IMR-90 (cell line): ENCODE measurements at regions not wholly inside any gene's neighbourhood (a gene's known extent, or its start where the extent isn't known, plus 50 kb on each side); places are given as distances from the start of the nearest gene placed in this dataset.

ENCODE experiments used
- ATAC-seq: fragments of 200-7000 bp; cut with Tn5 transposase; 2 replicates; pipeline ENCODE4 v1.9.1; 2020; ENCODE audit warnings: low read depth, mild to moderate bottlenecking, moderate library complexity
- BruUV-seq: library from RNA; stranded (reverse); fragments of 400-500 nt; replicated peaks from 2 replicates; lab custom pipeline; 2021; lab: Mats Ljungman, UMichigan
- CTCF ChIA-PET: fragments of 300-600 bp; formaldehyde crosslinking; extraction: SDS; loops from one replicate; lab custom pipeline; 2021; ENCODE audit warnings: antibody characterized with exemption; lab: Yijun Ruan, JAX
- POLR2A ChIA-PET: fragments of 300-600 bp; sonication (Branson Sonifier 250); formaldehyde crosslinking; loops from one replicate; lab custom pipeline; 2022; ENCODE audit warnings: antibody characterized with exemption; ENCODE audit not compliant: unreplicated experiment; lab: Charles Lee
- DNase-seq: peaks from one replicate; pipeline ENCODE4 v3.0.0; 2013
- H2AFZ ChIP-seq: replicated peaks from 2 replicates; pipeline ENCODE3; 2013; ENCODE audit warnings: low read length, mild to moderate bottlenecking; ENCODE audit not compliant: poor library complexity
- H2AK5ac ChIP-seq: 2 replicates; pipeline ENCODE4 v1.6.1; 2013; ENCODE audit warnings: low read depth, low read length, inconsistent platforms
- H2AK9ac ChIP-seq: replicated peaks from 2 replicates; pipeline ENCODE3; 2013; ENCODE audit warnings: mild to moderate bottlenecking, low read depth, low read length, moderate library complexity; ENCODE audit not compliant: poor library complexity
- H2BK120ac ChIP-seq: 2 replicates; pipeline ENCODE4 v1.6.1; 2013; ENCODE audit warnings: low read depth, low read length, inconsistent platforms
- H2BK15ac ChIP-seq: 3 replicates; pipeline ENCODE4 v1.6.1; 2013; ENCODE audit warnings: low read depth, low read length, inconsistent platforms
- H2BK20ac ChIP-seq: 2 replicates; pipeline ENCODE4 v1.6.1; 2013; ENCODE audit warnings: low read depth, mild to moderate bottlenecking, inconsistent platforms, low read length, moderate library complexity
- H2BK5ac ChIP-seq: 2 replicates; pipeline ENCODE4 v1.6.1; 2013; ENCODE audit warnings: mild to moderate bottlenecking, low read depth, low read length, inconsistent platforms; ENCODE audit not compliant: poor library complexity, severe bottlenecking
- H3K14ac ChIP-seq: replicated peaks from 2 replicates; pipeline ENCODE4 v1.6.1; 2013; ENCODE audit warnings: low read depth, low read length, inconsistent platforms
- H3K18ac ChIP-seq: 2 replicates; pipeline ENCODE4 v1.6.1; 2013; ENCODE audit warnings: low read depth, low read length, control low read depth
- H3K23ac ChIP-seq: 2 replicates; pipeline ENCODE4 v1.6.1; 2013; ENCODE audit warnings: low read depth, low read length, inconsistent platforms
- H3K27ac ChIP-seq: 2 replicates; pipeline ENCODE4 v1.5.1; 2013; ENCODE audit warnings: mild to moderate bottlenecking, control low read depth, low read length; ENCODE audit not compliant: insufficient read depth
- H3K27me3 ChIP-seq: 2 replicates; pipeline ENCODE4 v1.6.1; 2013; ENCODE audit warnings: low read length; ENCODE audit not compliant: control insufficient read depth, insufficient read depth
- H3K36me3 ChIP-seq: 2 replicates; pipeline ENCODE4 v1.6.1; 2013; ENCODE audit warnings: low read length, mixed read lengths; ENCODE audit not compliant: control insufficient read depth, insufficient read depth
- H3K4ac ChIP-seq: 2 replicates; pipeline ENCODE4 v1.6.1; 2013; ENCODE audit warnings: low read depth, low read length, inconsistent platforms
- H3K4me1 ChIP-seq: 2 replicates; pipeline ENCODE4 v1.6.1; 2013; ENCODE audit warnings: low read length, mixed read lengths; ENCODE audit not compliant: control insufficient read depth, insufficient read depth
- H3K4me2 ChIP-seq: 2 replicates; pipeline ENCODE4 v1.6.1; 2013; ENCODE audit warnings: low read depth, mild to moderate bottlenecking, control low read depth, low read length, moderate library complexity
- H3K4me3 ChIP-seq: 2 replicates; pipeline ENCODE4 v1.5.1; 2013; ENCODE audit warnings: low read depth, mild to moderate bottlenecking, control low read depth, low read length, moderate library complexity; ENCODE audit not compliant: insufficient read depth
- H3K56ac ChIP-seq: 2 replicates; pipeline ENCODE4 v1.6.1; 2013; ENCODE audit warnings: low read length, inconsistent platforms; ENCODE audit not compliant: insufficient read depth; ENCODE audit errors: extremely low read depth
- H3K79me1 ChIP-seq, 2 experiments: 2 replicates each; pipeline ENCODE4 v1.6.1; 2013; ENCODE audit warnings: low read length in 2 of 2, inconsistent platforms in 1 of 2, low read depth in 1 of 2
- H3K9ac ChIP-seq: 2 replicates; pipeline ENCODE4 v1.6.1; 2013; ENCODE audit warnings: low read depth, low read length, control low read depth
- H3K9me1 ChIP-seq: 2 replicates; pipeline ENCODE4 v1.6.1; 2013; ENCODE audit warnings: low read length, inconsistent platforms; ENCODE audit not compliant: insufficient read depth
- H3K9me3 ChIP-seq: 2 replicates; pipeline ENCODE4 v1.6.1; 2013; ENCODE audit warnings: low read length; ENCODE audit not compliant: control insufficient read depth, insufficient read depth
- H4K20me1 ChIP-seq: 2 replicates; pipeline ENCODE4 v1.6.1; 2013; ENCODE audit warnings: low read length, inconsistent platforms; ENCODE audit not compliant: insufficient read depth
- H4K5ac ChIP-seq: 2 replicates; pipeline ENCODE4 v1.6.1; 2013; ENCODE audit warnings: mild to moderate bottlenecking, low read depth, low read length, control low read depth
- H4K8ac ChIP-seq, 2 experiments: 2 replicates each; pipeline ENCODE4 v1.6.1; 2013; ENCODE audit warnings: low read depth in 2 of 2, low read length in 2 of 2, control low read depth in 1 of 2, inconsistent platforms in 1 of 2
- H4K91ac ChIP-seq: 2 replicates; pipeline ENCODE4 v1.6.1; 2013; ENCODE audit warnings: low read depth, low read length, inconsistent platforms; ENCODE audit not compliant: insufficient read depth
- BHLHE40 ChIP-seq: fragments of 150-350 bp; IDR thresholded peaks from 2 replicates; pipeline ENCODE4 v1.6.1; 2016; ENCODE audit warnings: mild to moderate bottlenecking, low read depth, low read length
- CEBPB ChIP-seq: IDR thresholded peaks from 2 replicates; pipeline ENCODE4 v1.6.1; 2012; ENCODE audit warnings: low read depth, low read length, improper control_type of control experiment
- CHD1 ChIP-seq: IDR thresholded peaks from 2 replicates; pipeline ENCODE4 v1.6.1; 2012; ENCODE audit warnings: low read depth, low read length, improper control_type of control experiment
- FOS ChIP-seq: fragments of 150-350 bp; IDR thresholded peaks from 2 replicates; pipeline ENCODE4 v1.6.1; 2016; ENCODE audit warnings: low read depth, low read length
- MAZ ChIP-seq: IDR thresholded peaks from 2 replicates; pipeline ENCODE4 v1.6.1; 2012; ENCODE audit warnings: low read depth, mild to moderate bottlenecking, low read length, improper control_type of control experiment, moderate library complexity, borderline replicate concordance
- MXI1 ChIP-seq: IDR thresholded peaks from 2 replicates; pipeline ENCODE4 v1.6.1; 2012; ENCODE audit warnings: low read depth, mild to moderate bottlenecking, low read length, moderate library complexity, borderline replicate concordance
- POLR2A ChIP-seq: IDR thresholded peaks from 2 replicates; pipeline ENCODE4 v1.6.1; 2012; ENCODE audit warnings: mild to moderate bottlenecking, low read depth, low read length
- RAD21 ChIP-seq: IDR thresholded peaks from 2 replicates; pipeline ENCODE4 v1.6.1; 2012; ENCODE audit warnings: low read length, improper control_type of control experiment
- RCOR1 ChIP-seq: IDR thresholded peaks from 2 replicates; pipeline ENCODE4 v1.6.1; 2012; ENCODE audit warnings: mild to moderate bottlenecking, low read length, improper control_type of control experiment; ENCODE audit not compliant: insufficient replicate concordance
- USF2 ChIP-seq: fragments of 150-350 bp; IDR thresholded peaks from 2 replicates; pipeline ENCODE4 v1.6.1; 2017; ENCODE audit warnings: mild to moderate bottlenecking, antibody characterized with exemption, low read length, low read depth
- WGBS, 2 experiments: methylation state at CpG; one replicate each; pipeline versions ENCODE4 v1.1.5 to v1.1.7; 2013; ENCODE audit warnings: missing lambda C conversion rate in 2 of 2; ENCODE audit not compliant: insufficient read length in 1 of 2; ENCODE audit errors: extremely low coverage in 2 of 2; 5-methylcytosine and 5-hydroxymethylcytosine counted together
- dilution Hi-C: fragments of 300-500 bp; cut with HindIII; formaldehyde crosslinking; loops from one replicate; pipeline ENCODE4 v1.14.3; 2018; ENCODE audit warnings: low sequenced_read_pairs; ENCODE audit not compliant: unreplicated experiment
- in situ Hi-C: fragments of 300-500 bp; cut with MboI; formaldehyde crosslinking; loops from 3 replicates; pipeline ENCODE4 v1.14.3; 2019; ENCODE audit warnings: low sequenced_read_pairs, inconsistent platforms, mixed read lengths
- intact Hi-C: fragments of 100-400 bp; cut with micrococcal nuclease; formaldehyde crosslinking; loops from 2 replicates; pipeline ENCODE4 v1.10.0; 2022

GRCh38 chr16:49928176-49929041 lies 72.5 kb upstream of the ZNF423 start:
- ChIA-PET CTCF (no interaction called here), POLR2A (no interaction called here)
- Histone ChIP-seq H3K9me1 (no peaks in the 10 kb centered on the region; the same call in 1 of the 2 replicates), H3K36me3 (no peaks in the 10 kb centered on the region), H2AK5ac (no peak overlapping the region), H2AFZ (no peak overlapping the region), H3K4me1 (no peaks in the 10 kb centered on the region), H3K27ac (no peak overlapping the region), H3K4me2 (no peak overlapping the region), H4K8ac (no peak overlapping the region), H2AK9ac (no peak overlapping the region), H4K5ac (no peak overlapping the region), H3K18ac (no peak overlapping the region), H2BK120ac (no peak overlapping the region), H4K91ac (no peak overlapping the region), H3K56ac (no peak overlapping the region), H3K14ac (no peak overlapping the region), H3K27me3 (peaks cover 3% of the 10 kb centered on the region), H4K20me1 (no peaks in the 10 kb centered on the region), H3K9me3 (no peaks in the 10 kb centered on the region), H3K4me3 (no peak overlapping the region), H3K9ac (no peak overlapping the region), H3K23ac (no peak overlapping the region), H2BK5ac (no peak overlapping the region), H3K4ac (no peak overlapping the region), H3K79me1 (no peaks in the 10 kb centered on the region), H2BK15ac (no peak overlapping the region), H2BK20ac (no peak overlapping the region)
- BruUV-seq, result no TSS peak
- WGBS, 2 experiments, result no CpG with 5 or more reads among the region's 16 CpGs
- in situ Hi-C loops, result no loop called here
- intact Hi-C loops, result no loop called here
- TF ChIP-seq CHD1 (no peak), USF2 (no peak), RAD21 (no peak), MAZ (no peak), POLR2A (no peak), MXI1 (no peak), BHLHE40 (no peak), CEBPB (no peak), FOS (no peak), RCOR1 (no peak)
- dilution Hi-C loops, result no loop called here
- ATAC-seq, result no peak
- no peak for DNase-seq
